ENCODE measurements at regions not wholly inside any gene's neighbourhood (a gene's known extent, or its start where the extent isn't known, plus 50 kb on each side); places are given as distances from the start of the nearest gene placed in this dataset.

- Histone ChIP-seq H3K23ac (ENCODE audit: insufficient read length) (no peak overlapping the region), H3K14ac (ENCODE audit: insufficient read length) (no peak overlapping the region), H3K79me2 (ENCODE audit: control insufficient read depth in 1 of 2, insufficient read depth in 2 of 2, low read length in 2 of 2) (no peaks in the 10 kb centered on the region), H3K36me3 (ENCODE audit: control insufficient read depth in 2 of 4, insufficient read depth in 4 of 4, low read length in 3 of 4) (no peaks in the 10 kb centered on the region), H3K9ac (replicated peaks in 1 of 4; ENCODE audit: extremely low read depth in 1 of 4, low read depth in 3 of 4, low read length in 3 of 4) (no peak overlapping the region), H2BK12ac (ENCODE audit: low read depth, low read length) (no peak overlapping the region), H3K56ac (replicated peaks; ENCODE audit: insufficient read length, low read depth, low read length) (no peak overlapping the region), H4K5ac (ENCODE audit: insufficient read length, low read depth, low read length) (no peak overlapping the region), H3K23me2 (ENCODE audit: low read depth, low read length) (no peaks in the 10 kb centered on the region), H3K4ac (replicated peaks; ENCODE audit: insufficient read length, low read depth, low read length) (no peak overlapping the region), H3K27me3 (replicated peaks in 1 of 4; ENCODE audit: control insufficient read depth in 3 of 4, extremely low read depth in 1 of 4, insufficient read depth in 3 of 4, low read length in 3 of 4) (no peaks in the 10 kb centered on the region), H3K18ac (ENCODE audit: extremely low read depth, low read length) (no peak overlapping the region), H2AK5ac (ENCODE audit: low read depth, low read length) (no peak overlapping the region), H3K9me3 (ENCODE audit: insufficient read depth in 2 of 2, low read depth in 1 of 2, low read length in 1 of 2) (peaks cover 0 to 9% of the 10 kb centered on the region in 2 experiments; a peak in 2 of 4 replicates), H3K79me1 (ENCODE audit: low read depth, low read length) (no peaks in the 10 kb centered on the region), H4K91ac (replicated peaks; ENCODE audit: insufficient read length, low read length) (no peak overlapping the region), H3K4me3 (ENCODE audit: extremely low read depth in 1 of 4, insufficient read depth in 2 of 4, low read depth in 3 of 4, low read length in 4 of 4) (no peak overlapping the region), H3K27ac (ENCODE audit: low read depth, low read length) (no peak overlapping the region), H2BK5ac (ENCODE audit: low read depth, low read length) (no peak overlapping the region), H4K8ac (ENCODE audit: extremely low read depth, insufficient read depth, low read length) (no peak overlapping the region), H2BK20ac (ENCODE audit: low read length) (no peak overlapping the region), H3K4me2 (ENCODE audit: insufficient read depth in 1 of 2, low read depth in 2 of 2, low read length in 2 of 2) (no peak overlapping the region), H2AFZ (ENCODE audit: low read length) (no peak overlapping the region), H2BK120ac (replicated peaks; ENCODE audit: low read depth, low read length) (no peak overlapping the region), H2BK15ac (ENCODE audit: low read length) (no peak overlapping the region), H4K20me1 (replicated peaks in 1 of 2; ENCODE audit: control insufficient read depth in 1 of 2, insufficient read depth in 2 of 2, low read length in 2 of 2) (no peaks in the 10 kb centered on the region), H3K4me1 (replicated peaks in 1 of 4; ENCODE audit: control insufficient read depth in 3 of 4, insufficient read depth in 4 of 4, low read length in 3 of 4) (no peaks in the 10 kb centered on the region)
- FAIRE-seq (no peak), DNase-seq (ENCODE audit: low read depth in 1 of 2, low spot score in 2 of 2) (no peak)
- POLR2A ChIA-PET (ENCODE audit: partially characterized antibody), result no interaction called here
- TF ChIP-seq JUND (IDR thresholded peaks at IDR 0.05; ENCODE audit: low read length), result no peak
- no peak for TF ChIP-seq TAF7 (optimal IDR thresholded peaks at IDR 0.05; ENCODE audit: borderline replicate concordance, low read depth, low read length)
- TF ChIP-seq CBX8 (IDR thresholded peaks at IDR 0.05; ENCODE audit: borderline replicate concordance, low read depth, low read length), result no peak
- TF ChIP-seq ZNF274 (IDR thresholded peaks at IDR 0.05; ENCODE audit: borderline replicate concordance, extremely low read depth, low read length), result no peak
- no peak for TF ChIP-seq ASH2L (IDR thresholded peaks at IDR 0.05; ENCODE audit: low read length)
- TF ChIP-seq SIRT6 (IDR thresholded peaks at IDR 0.05; ENCODE audit: low read length), result no peak
- no peak for TF ChIP-seq RFX5 (IDR thresholded peaks at IDR 0.05; ENCODE audit: borderline replicate concordance, low read depth, low read length)
- no peak for TF ChIP-seq KDM5A (IDR thresholded peaks at IDR 0.05; ENCODE audit: low read length)
- no peak for TF ChIP-seq POLR2A (IDR thresholded peaks at IDR 0.05; ENCODE audit: control extremely low read depth in 1 of 2, low read depth in 2 of 2, low read length in 2 of 2)
- WGBS, 2 experiments (ENCODE audit: extremely low coverage in 1 of 2, insufficient coverage in 1 of 2, insufficient read length in 1 of 2, insufficient replicate concordance in 2 of 2, low coverage in 1 of 2, low lambda C conversion rate in 2 of 2, missing lambda C conversion rate in 1 of 2), result 69% methylated on average over 2 of the region's 2 CpGs; no CpG with 5 or more reads in 1 of the 2 experiments
- CTCF ChIA-PET (ENCODE audit: partially characterized antibody), result no interaction called here
These were observed 627.8 kb upstream of the CNTNAP2 start for GRCh38 chr7:145488816-145489215.
